IPS-20b (cell line): ENCODE measurements at regions not wholly inside any gene's neighbourhood (a gene's known extent, or its start where the extent isn't known, plus 50 kb on each side); places are given as distances from the start of the nearest gene placed in this dataset.
"Not testable (repeated sequence)": the region's sequence is repeated elsewhere in the genome, so short reads cannot be mapped to it uniquely, and the experiment has no call there.

Source experiments
- H3K27ac ChIP-seq: one replicate; pipeline ENCODE4 v1.5.1; 2013; ENCODE audit warnings: low read length
- H3K27me3 ChIP-seq: 2 replicates; pipeline ENCODE4 v1.6.1; 2013; ENCODE audit warnings: mild to moderate bottlenecking, low read length, inconsistent platforms; ENCODE audit not compliant: insufficient read depth
- H3K36me3 ChIP-seq: 2 replicates; pipeline ENCODE4 v1.6.1; 2013; ENCODE audit warnings: low read depth, mild to moderate bottlenecking, inconsistent platforms, low read length, moderate library complexity; ENCODE audit not compliant: insufficient read depth
- H3K4me1 ChIP-seq: 2 replicates; pipeline ENCODE4 v1.6.1; 2013; ENCODE audit warnings: mild to moderate bottlenecking, control low read depth, inconsistent platforms, low read length, moderate library complexity; ENCODE audit not compliant: insufficient read depth
- H3K4me3 ChIP-seq: 2 replicates; pipeline ENCODE4 v1.5.1; 2013; ENCODE audit warnings: mild to moderate bottlenecking, low read length, inconsistent platforms
- H3K9ac ChIP-seq: 2 replicates; pipeline ENCODE4 v1.6.1; 2013; ENCODE audit warnings: low read depth, mild to moderate bottlenecking, inconsistent platforms, low read length, moderate library complexity
- H3K9me3 ChIP-seq: 2 replicates; pipeline ENCODE4 v1.6.1; 2013; ENCODE audit warnings: mild to moderate bottlenecking, low read depth, low read length, inconsistent platforms; ENCODE audit not compliant: insufficient read depth

- no peak overlapping the region for H3K27ac ChIP-seq
- no peaks in the 10 kb centered on the region for H3K27me3 ChIP-seq
- H3K4me3 ChIP-seq = no peak overlapping the region
- no peak overlapping the region for H3K9ac ChIP-seq
- H3K9me3 ChIP-seq = no peaks in the 10 kb centered on the region
- no peaks in the 10 kb centered on the region for H3K4me1 ChIP-seq
- no peaks in the 10 kb centered on the region for H3K36me3 ChIP-seq
Measured at GRCh38 chr4:162503868-162504267, 340.1 kb upstream of the FSTL5 start.

- Histone ChIP-seq H3K4me3 (no peak overlapping the region), H3K36me3 (no peaks in the 10 kb centered on the region), H3K9me3 (no peaks in the 10 kb centered on the region), H3K9ac (no peak overlapping the region), H3K27me3 (no peaks in the 10 kb centered on the region), H3K27ac (no peak overlapping the region), H3K4me1 (no peaks in the 10 kb centered on the region)
Measured at GRCh38 chr4:162502109-162502508, 338.3 kb upstream of the FSTL5 start.

DNA sequence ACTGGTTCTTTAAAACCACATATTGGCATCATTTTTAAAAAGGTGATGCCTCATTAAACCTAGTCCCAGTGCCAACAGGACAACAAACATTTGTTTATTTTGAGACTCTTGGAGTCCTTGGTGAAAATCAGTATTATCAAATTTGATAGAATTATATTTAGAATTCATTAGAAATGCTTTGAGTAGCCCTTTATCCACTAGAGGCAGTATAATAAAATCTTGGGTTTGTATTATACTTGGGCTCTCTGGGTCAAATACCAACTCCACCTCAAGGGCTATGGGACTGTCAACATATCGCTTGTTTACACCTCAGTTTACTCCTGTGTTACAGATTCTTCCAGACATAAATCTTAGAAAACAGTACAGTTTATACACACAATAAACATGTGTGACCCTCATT, 335.7 kb upstream of the FSTL5 start:
- Histone ChIP-seq H3K4me1 (no peaks in the 10 kb centered on the region), H3K27ac (no peak overlapping the region), H3K4me3 (no peak overlapping the region), H3K9ac (no peak overlapping the region), H3K9me3 (no peaks in the 10 kb centered on the region), H3K27me3 (no peaks in the 10 kb centered on the region), H3K36me3 (no peaks in the 10 kb centered on the region)

DNA sequence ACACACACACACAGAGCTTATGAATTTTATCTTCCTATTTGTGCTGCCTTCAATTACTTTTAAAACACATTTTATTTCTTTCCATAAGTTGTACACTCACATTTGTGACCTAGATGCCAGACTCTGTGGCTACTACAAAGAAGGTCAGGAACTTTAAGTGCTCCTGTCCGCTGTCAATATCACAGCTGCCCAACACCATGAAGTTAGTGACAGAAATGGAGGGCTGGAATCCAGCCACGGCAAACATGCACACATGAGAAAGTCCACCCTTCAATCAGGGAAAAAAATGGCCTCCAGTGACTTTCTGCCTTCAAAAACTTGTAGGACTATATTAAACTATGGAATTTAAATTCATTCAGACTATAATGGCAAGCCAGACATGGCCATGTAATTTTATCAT, 334.4 kb upstream of the FSTL5 start:
- no peak overlapping the region for H3K9ac ChIP-seq
- H3K4me1 ChIP-seq = no peaks in the 10 kb centered on the region
- no peak overlapping the region for H3K27ac ChIP-seq
- H3K27me3 ChIP-seq = no peaks in the 10 kb centered on the region
- no peaks in the 10 kb centered on the region for H3K36me3 ChIP-seq
- H3K9me3 ChIP-seq = no peaks in the 10 kb centered on the region
- H3K4me3 ChIP-seq = no peak overlapping the region

DNA sequence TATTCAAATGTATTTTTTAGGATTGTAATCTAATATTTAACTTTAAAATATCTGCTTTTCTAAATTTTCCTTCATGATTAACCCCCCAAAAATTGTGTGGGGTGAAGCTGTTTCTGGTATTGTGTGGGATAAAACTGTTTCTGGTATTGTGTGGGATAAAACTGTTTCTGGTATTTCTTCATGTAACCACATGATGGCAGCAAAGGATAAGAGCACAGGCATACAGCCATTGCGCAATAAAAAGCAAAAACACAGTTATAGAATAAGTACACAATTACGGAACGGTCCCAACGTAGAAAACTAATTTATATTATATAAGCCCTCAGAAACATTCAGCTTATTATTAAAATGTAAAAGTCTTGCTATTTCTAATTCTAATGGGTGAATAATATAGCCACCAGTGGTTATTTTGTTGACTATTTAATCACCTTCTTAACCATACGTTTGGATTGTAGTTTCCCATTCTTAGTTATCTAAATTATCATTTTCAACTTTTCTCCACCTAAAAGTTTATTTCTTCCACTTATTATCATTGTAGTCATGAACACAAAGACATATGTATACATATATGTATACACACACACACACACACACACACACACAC, 333.9 kb upstream of the FSTL5 start:
- Histone ChIP-seq H3K4me1 (no peaks in the 10 kb centered on the region), H3K27me3 (no peaks in the 10 kb centered on the region), H3K27ac (no peak overlapping the region), H3K9ac (no peak overlapping the region), H3K4me3 (no peak overlapping the region), H3K9me3 (no peaks in the 10 kb centered on the region), H3K36me3 (no peaks in the 10 kb centered on the region)

DNA sequence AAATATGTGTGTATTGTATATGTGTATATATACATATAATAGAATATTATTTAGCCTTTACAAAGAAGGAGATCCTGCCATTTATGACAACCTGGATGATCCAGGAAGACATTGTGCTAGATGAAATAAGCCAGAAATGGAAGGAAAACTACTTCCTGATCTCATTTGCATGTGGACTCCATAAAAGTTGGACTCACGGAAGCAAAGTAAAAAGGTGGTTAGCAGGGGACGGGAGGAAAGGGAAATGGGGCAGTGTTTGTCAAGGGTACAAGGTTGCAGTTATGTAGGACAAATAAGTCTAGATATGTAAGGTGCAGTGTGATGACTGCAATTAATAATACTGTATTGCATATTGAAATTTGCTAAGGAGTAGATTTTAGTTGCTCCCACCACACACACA, 331.1 kb upstream of the FSTL5 start:
- Histone ChIP-seq H3K27me3 (no peaks in the 10 kb centered on the region), H3K9me3 (peaks cover 7% of the 10 kb centered on the region), H3K4me3 (no peak overlapping the region), H3K27ac (no peak overlapping the region), H3K4me1 (no peaks in the 10 kb centered on the region), H3K9ac (no peak overlapping the region), H3K36me3 (no peaks in the 10 kb centered on the region)

GRCh38 chr4:162485486-162485885, 321.7 kb upstream of the FSTL5 start:
- H3K27me3 ChIP-seq = no peaks in the 10 kb centered on the region
- H3K4me3 ChIP-seq = no peak overlapping the region
- H3K9ac ChIP-seq = no peak overlapping the region
- H3K9me3 ChIP-seq = peaks cover 9% of the 10 kb centered on the region
- no peak overlapping the region for H3K27ac ChIP-seq
- no peaks in the 10 kb centered on the region for H3K4me1 ChIP-seq
- no peaks in the 10 kb centered on the region for H3K36me3 ChIP-seq

DNA sequence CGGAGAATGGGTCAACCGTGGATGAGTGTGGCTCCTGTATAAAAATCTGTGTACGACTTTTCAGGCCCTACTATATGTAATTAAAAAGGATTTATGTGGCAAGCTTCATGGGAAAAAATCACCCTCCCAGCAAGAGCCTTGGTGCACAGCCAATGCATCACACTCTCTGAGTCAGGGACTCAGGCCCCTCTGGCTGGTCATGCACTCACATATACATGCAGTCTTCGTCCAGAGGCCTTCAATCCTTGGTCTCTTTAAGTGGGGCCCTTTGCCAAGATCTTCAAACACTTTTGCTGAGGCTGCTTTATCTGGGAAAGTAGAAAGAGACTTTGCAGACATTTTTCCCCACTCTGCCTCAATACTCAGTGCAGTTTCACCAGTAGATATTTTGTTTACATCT, 311.4 kb upstream of the FSTL5 start:
- H3K4me1 ChIP-seq = no peaks in the 10 kb centered on the region
- no peak overlapping the region for H3K27ac ChIP-seq
- no peak overlapping the region for H3K9ac ChIP-seq
- H3K36me3 ChIP-seq = no peaks in the 10 kb centered on the region
- H3K9me3 ChIP-seq = no peaks in the 10 kb centered on the region
- H3K27me3 ChIP-seq = no peaks in the 10 kb centered on the region
- H3K4me3 ChIP-seq = no peak overlapping the region

GRCh38 chr4:162469977-162470376, 306.2 kb upstream of the FSTL5 start:
- H3K36me3 ChIP-seq = no peaks in the 10 kb centered on the region
- no peak overlapping the region for H3K27ac ChIP-seq
- no peaks in the 10 kb centered on the region for H3K4me1 ChIP-seq
- H3K9me3 ChIP-seq = no peaks in the 10 kb centered on the region
- H3K4me3 ChIP-seq = no peak overlapping the region
- H3K27me3 ChIP-seq = no peaks in the 10 kb centered on the region
- H3K9ac ChIP-seq = no peak overlapping the region

DNA sequence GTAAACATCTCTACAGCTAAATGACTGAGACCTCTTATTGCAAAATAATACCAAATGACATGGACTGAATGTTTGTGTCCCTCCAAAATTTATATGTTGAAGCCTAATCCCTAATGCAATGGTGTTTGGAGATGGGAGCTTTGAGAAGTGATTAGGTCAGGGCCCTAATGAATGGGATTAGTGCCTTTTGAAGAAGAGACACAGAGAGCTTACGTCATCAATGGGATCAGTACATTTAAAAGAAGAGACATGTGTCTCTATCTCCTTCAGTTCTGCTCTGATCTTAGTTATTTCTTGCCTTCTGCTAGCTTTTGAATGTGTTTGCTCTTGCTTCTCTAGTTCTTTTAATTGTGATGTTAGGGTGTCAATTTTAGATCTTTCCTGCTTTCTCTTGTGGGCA, 301.6 kb upstream of the FSTL5 start:
- H3K4me1 ChIP-seq, H3K9ac ChIP-seq, H3K36me3 ChIP-seq, H3K27me3 ChIP-seq, H3K4me3 ChIP-seq, H3K9me3 ChIP-seq, H3K27ac ChIP-seq: not testable (repeated sequence)

DNA sequence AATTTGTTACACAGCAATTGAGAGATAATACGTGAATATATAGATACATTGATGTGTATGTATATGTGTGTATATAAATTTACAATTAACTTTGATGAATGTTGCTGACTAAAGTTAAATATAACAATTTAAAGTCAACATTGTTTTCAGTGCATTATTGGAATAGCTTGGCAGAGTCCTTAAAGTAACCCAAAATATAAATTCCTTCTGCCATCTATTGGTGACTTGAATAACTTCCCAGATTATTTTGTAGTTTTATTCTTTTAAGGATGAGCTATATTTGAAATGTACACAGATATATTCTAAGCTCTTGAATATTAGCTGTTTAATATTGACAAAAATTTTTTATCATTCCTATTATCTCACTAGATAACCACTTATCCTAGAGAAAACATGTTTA, 298.2 kb upstream of the FSTL5 start:
- Histone ChIP-seq H3K4me3 (no peak overlapping the region), H3K27ac (no peak overlapping the region), H3K9ac (no peak overlapping the region), H3K9me3 (no peaks in the 10 kb centered on the region), H3K4me1 (no peaks in the 10 kb centered on the region), H3K27me3 (no peaks in the 10 kb centered on the region), H3K36me3 (no peaks in the 10 kb centered on the region)

DNA sequence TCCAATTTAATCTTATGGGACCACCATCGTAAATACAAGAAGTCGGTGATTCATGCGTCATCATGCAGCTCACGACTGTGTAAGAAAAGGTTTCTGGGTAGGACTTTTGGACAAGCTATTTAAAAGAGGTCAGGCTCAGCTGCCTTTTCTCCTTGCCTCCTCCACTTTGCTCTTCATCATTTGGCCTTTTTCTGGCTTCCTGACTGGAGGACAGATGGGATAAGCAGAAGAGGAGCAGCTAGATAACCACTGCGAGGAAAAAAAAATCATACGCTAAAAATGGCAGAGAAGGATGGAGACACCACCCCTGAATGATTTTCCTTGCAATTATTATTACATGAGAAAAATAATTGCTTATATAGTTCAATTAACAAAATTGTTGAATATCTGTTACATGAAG, 294.3 kb upstream of the FSTL5 start:
- Histone ChIP-seq H3K27ac (no peak overlapping the region), H3K9ac (no peak overlapping the region), H3K9me3 (no peaks in the 10 kb centered on the region), H3K36me3 (no peaks in the 10 kb centered on the region), H3K4me3 (no peak overlapping the region), H3K4me1 (no peaks in the 10 kb centered on the region), H3K27me3 (no peaks in the 10 kb centered on the region)
